ENCODE measurements at regions not wholly inside any gene's neighbourhood (a gene's known extent, or its start where the extent isn't known, plus 50 kb on each side); places are given as distances from the start of the nearest gene placed in this dataset.
A peak's percentile ranks its signal among the peaks of the same experiment; 100 is the strongest.

DNA sequence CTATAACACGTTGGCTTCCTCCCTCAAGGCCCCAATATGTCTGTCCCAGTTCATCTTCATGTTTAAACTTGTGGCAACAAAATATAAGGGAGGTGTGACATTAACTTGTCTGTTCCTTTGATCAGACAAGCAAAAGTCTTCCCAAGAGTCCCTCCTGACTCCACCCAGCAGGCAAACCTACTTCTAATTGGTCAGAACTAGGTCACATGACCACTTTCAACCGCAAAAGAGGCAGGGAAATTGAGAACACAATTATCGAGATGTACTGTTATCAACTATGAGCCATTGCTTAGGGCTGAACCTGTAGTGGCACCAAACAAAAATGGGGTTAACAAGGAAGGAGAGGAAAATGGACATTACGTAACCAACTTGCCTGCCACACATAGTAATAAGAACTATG lies 246.8 kb upstream of the TET2 start:
- DNase-seq, result no peak

DNA sequence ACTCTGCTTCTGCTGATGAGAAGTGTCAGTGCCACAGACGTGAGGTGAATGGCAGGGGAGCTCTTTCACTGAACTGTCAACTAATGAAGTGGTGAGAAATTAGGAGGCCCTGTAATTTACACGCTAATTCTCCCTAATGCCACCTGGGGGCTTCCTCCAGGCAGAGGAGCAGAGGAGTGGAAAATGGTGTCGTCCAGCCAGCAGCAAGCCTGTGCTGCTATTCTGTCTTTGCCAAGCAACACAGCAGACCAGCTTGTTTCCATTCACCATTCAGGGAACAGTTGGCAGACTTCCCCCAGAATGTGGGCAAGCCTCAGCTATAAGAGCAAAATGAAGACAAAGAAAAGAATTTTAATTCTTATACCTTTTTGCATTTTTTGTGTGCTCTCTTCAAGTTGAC lies 245.2 kb upstream of the TET2 start:
- no peak for DNase-seq

DNA sequence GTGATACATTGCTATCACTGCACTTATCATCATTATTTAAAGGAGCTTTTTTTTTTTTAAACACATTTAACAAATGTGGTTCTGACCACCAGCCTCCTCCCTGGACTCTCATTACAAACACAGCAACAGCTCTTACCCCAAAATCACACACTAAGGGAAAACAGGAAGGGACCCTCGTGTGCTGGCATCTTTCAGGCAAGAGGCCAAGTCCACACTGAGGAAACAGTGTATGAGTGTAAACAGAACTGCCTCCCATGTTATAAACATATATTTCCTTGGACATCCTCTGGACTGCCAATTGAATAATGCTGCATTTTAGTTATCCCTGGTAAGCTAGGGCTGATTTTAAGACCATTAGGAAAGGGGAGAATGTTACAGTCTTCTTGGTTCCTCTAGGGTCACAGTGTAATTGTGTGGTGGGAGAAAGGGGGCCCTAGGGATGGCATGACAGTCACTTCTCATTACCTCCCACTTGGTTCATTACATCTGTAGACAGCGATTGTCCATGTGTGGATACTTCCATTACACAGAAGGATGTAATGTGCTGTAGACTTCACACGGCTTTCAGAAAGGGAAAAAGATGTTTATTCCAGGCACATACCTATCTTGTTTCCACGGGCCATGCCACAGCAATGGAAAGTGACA lies 244.6 kb upstream of the TET2 start:
- no peak for DNase-seq

DNA sequence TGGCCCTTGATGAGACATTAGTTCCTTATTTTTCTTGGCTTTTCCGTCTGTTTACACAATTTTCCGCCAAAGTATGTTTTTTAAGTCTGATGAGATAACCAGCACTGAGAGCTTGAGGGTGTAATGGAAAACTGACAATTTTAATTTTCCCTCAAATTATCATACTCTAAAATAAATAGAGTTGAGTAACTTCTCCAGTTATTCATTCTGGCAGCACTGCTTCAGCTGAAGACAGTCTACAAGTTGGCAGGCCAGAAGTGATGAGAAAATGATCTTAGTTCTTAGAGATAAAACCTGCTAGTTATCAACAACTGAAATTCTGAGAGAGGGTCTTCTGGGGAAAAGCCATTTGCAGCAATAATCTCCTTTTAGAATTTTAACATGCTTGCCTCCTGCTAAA lies 241.6 kb upstream of the TET2 start:
- DNase-seq, result no peak

DNA sequence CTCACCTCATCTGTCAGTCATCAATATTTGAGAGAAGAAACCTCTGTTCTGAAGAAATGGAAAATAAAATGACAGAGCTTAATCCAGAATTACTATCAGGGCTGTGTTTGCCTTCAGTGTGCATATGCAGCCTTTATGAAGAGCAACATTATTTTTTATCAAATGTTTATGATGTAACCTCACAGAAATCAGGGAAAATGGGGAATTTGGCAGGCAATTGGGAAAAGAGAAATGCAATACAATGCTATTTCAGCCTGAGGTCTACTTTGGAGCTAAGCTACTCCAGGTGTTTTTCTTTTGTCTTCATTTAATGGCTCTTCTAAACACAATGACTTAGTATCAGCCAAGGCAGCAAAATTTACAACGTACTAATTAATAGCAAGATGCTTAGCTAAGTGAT lies 241.1 kb upstream of the TET2 start:
- DNase-seq, result no peak

DNA sequence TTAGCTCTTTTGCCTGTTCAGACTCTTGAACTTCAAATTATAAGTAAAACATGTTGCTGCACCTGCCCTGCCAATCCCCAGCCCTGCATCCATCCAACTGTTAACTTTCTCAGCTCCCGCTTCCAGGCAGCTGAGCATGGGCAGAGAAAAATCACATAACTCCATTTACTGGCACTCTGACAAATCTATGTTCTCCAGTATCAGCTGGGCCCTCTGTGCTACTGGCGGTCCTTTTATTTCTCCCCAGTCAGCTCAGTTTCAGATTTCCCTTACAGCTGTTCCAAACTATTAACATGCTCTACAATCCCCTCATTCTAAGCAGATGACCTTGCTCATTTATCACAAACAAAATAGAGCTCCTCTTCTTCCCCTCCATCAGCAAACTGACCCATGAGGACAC lies 240.4 kb upstream of the TET2 start:
- DNase-seq, result no peak

DNA sequence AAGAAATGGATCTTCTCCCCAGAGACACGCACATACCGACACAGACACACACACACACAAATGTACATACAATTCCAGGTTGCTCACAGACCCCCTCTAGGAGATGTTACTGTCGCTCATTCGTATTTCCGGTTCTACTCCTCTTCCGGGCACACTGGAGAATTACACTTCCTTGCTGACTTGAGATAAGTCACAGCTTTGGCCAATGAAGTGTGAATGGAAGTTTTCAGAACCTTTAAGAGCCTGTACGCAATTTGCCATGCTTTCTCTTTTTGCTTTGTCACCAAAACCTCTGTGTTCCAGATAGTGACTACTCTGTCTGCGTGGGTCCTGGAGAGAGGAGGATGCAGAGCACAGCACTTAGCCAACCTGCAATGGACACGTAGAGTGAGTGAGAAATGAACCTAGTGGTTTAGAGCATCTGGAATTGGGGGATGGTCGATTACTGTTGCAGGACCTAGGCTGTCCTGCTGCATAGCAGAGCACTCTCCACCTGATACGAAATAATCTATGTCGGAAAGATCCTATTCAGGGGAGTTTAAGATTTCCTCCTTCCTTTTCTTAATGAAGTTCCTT lies 239.5 kb upstream of the TET2 start:
- no peak for DNase-seq

DNA sequence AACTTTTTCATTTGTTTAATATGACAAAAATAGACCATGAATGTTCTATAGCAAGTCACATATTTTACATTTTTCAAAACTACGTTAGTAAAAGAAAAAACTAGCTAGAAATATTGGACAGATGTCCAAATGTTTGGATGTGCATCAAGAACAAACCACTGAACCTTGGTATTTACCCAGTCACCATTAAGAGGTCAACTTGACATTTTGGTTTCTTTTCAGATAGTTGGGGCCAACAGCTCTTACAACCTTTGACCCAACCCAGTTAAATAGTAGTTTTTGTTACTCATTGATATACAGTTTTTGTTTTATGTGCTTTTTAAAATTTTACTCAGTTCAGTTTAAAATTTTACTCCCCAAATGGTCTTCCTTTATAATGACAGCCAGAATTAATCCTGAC lies 238.7 kb upstream of the TET2 start:
- no peak for DNase-seq

DNA sequence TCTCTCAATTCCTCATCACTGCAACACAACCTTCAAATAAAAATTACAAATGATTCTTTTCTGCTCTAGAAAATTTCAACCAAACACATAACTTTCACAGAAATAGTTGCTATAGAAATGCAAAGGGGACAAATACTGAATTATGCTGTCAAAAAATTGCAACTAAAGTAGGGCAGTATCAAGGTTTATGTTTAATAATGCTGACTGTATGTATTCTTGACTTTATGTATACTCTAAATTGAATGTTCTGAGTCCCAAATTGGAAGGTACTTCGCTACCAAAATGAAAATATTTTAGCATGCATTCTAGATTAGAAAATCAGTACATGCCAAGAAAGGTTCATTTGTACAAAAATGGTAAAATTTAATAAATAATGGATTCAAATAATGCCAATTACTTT lies 237.3 kb upstream of the TET2 start:
- no peak for DNase-seq

DNA sequence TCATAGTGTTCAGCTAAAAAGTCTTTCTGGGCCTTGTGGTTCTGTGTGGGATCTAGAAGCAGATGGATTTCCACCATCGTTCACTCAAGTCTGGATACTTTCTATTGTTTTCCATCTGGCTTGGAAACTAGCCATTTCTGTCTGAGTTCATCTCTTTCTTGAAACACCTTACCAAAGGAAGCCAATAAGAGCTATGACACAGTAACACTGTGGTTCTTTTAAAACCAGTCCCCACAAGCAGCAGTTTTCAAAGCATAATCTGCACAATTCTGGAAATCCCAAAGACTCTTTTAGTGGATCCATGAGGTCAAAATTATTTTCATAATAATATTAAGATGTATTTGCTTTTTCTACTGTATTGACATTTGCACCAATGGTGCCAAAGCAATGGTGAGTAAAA lies 234.2 kb upstream of the TET2 start:
- no peak for DNase-seq

DNA sequence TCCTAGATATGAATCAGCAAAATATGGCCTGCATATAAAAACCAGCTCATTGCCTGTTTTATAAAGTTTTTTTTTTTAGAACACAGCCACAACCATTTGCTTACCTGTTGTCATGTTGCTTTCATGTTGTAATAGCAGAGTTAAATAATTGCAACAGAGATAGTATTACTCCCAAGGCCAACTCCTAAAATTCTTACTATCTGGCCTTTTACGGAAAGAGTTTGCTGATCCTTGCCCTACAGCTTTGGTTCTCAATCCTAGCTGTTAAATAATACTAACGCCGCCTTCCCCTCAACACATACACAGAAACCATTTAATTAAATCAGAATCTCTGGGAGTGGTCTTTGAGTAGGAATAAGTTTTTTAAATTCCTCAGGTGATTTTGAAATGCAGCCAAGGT lies 231.3 kb upstream of the TET2 start:
- DNase-seq, result no peak

DNA sequence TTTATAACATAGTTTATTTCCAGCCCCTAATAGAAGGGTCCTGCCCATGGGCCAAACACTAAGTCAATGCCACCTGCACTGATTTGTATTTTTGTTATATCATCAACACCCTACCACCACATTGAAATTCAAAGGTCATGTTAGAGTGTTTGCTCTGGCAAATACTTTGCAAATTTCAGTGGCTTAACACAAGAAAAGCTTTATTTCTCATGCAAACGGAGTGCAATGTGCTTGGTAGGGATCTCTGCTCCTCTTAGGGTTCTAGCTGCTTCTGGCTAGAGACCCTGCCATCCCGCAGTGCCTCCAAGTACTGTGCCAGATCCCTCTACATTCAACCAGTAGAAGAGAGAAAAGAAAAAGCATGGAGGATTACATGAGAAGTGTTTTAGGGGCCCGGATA lies 230.8 kb upstream of the TET2 start:
- DNase-seq, result no peak

DNA sequence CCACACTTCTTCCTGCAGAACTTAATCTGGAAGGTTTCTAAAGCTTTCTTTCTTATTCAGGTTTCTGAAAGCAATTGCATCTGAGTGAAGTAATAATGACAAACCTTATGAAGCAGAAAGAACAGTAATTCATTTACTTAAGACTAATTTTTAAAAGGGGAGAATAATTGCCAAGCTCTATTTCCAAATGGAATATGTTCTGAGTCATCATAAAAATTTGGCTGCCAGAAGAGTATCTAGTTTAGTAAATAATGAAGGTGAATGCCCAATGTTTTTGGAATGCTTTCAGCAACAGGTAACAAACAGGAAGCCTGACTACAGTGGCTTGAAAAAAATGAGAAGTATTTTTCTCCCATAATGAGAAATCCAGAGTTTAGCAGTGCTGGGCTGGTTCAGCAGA lies 227.3 kb upstream of the TET2 start:
- no peak for DNase-seq

DNA sequence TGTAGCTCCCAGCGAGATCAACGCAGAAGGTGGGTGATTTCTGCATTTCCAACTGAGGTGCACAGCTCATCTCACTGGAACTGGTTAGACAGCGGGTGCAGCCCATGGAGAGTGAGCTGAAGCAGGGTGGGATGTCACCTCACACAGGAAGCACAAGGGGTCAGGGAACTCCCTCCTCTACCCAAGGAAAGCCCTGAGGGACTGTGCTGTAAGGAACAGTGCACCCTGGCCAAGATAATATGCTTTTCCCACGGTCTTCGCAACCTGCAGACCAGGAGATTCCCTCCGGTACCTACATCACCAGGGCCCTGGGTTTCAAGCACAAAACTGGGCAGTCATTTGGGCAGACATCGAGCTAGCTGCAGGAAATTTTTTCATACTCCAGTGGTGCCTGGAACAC lies 216.4 kb upstream of the TET2 start:
- DNase-seq, result no peak

DNA sequence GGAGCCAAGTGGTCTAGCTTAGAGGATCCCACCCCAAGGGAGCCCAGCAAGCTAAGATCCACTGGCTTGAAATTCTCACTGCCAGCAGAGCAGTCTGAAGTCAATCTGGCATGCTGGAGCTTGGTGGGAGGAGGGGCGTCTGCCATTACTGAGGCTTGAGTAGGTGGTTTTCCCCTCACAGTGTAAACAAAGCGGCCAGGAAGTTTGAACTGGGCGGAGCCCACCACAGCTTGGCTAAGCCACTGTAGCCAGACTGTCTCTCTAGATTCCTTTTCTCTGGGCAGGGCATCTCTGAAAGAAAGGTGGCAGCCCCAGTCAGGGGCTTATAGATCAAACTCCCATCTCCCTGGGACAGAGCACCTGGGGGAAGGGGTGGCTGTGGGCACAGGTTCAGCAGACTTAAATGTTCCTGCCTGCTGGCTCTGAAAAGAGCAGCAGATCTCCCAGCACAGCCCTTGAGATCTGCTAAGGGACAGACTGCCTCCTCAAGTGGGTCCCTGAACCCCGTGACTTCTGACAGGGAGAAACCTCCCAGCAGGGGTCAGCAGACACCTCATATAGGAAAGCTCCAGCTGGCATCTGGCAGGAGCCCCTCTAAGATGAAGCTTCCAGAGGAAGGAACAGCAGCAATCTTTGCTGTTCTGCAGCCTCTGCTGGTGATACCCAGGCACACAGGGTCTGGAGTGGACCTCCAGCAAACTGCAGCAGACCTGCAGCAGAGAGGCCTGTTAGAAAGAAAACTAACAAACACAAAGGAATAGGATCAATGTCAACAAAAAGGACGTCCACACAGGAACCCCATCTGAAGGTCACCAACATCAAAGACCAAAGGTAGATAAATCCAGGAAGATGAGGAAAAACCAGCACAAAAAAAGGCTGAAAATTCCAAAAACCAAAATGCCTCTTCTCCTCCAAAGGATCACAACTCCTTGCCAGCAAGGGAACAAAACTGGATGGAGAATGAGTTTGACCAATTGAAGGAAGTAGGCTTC lies 215.6 kb upstream of the TET2 start:
- DNase-seq, result peak; percentile 14

DNA sequence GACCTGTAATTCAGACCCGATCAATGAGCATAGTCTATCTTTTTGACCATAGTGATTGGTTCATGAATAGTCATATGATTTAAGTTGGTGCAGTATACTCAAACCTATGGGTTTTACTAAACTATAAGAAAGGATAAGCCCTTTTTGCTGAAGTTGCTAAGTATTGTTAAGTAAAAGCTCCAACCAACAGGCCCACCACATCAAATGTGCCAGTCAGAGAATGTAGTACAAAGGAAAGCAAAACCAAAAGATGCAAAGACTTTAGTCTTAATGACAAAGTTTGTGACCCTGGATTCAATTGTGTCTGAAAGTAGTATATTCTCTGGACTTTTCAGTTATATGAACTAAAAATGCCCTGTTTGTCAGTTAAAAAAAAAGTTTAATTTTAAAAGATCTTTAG lies 208.1 kb upstream of the TET2 start:
- DNase-seq, result no peak

DNA sequence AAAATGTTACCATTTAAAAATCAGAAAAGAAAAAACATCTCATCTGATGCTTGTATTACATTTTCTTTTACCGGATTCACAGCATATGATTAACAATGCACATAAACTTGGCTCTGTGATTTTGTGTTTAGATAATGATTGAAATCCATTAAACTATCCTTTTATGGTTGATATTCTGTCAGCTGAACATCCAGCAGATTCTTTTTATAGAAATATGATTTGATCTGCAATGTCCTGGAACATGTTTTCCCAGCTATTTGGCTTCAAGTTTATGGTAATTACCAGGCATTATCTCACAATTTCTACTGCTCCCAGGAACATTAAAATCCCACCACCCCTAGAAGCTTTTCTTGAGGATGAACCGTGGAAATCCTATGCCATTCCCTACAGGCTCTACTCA lies 205.7 kb upstream of the TET2 start:
- DNase-seq, result no peak

DNA sequence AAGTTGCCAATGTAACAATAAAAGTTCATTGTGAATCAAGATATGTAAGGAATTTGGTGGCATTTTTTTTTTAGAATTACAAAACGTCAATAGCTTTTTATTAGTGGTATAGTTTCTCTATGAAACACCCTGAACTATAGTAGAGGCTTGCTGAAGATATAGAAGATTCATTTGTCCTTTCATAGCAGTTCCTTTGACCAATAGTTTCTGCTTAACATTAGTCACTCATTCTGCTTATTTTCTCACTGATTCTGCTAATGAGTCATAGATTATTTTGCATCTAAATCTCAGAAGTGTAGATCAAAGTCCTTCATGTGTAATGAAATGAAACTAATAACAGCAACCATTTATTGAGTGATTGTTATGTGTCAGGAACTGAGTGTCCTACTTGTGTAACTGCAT lies 205.0 kb upstream of the TET2 start:
- DNase-seq, result no peak

DNA sequence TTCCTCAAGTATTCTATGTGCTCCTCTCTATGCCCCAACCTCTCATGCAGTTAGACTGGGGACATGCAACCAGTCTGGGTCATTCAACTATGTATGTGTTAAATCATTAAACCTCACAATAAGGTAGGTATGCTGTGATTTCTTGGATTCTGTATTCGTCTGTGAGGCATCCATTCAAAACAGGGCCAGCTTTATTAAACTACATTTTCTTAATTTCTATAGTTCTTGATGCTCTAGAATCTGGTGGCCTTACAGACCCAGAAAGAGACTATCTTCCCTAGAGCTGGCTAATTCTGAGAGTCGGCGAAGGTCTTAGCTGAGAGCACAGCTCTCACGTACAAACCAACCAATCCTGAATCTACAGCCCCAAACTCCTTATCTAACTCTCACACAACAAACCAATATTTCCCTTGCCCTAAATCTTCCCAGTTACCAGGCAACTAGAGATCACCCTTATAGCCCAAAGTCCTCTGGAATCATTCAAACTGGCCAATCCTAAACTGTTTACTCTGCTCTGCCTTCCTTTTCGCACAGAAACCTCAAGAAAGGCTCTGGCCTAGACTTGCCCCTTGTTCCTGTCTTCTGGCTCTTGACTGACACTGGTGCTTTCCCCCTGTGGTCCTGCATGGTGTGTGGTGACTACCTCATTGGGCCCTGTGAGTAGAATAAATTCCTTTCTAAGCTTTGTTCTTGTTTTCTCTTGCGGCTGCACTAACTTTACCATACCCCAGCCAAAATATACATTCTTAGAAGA lies 203.5 kb upstream of the TET2 start:
- no peak for DNase-seq

DNA sequence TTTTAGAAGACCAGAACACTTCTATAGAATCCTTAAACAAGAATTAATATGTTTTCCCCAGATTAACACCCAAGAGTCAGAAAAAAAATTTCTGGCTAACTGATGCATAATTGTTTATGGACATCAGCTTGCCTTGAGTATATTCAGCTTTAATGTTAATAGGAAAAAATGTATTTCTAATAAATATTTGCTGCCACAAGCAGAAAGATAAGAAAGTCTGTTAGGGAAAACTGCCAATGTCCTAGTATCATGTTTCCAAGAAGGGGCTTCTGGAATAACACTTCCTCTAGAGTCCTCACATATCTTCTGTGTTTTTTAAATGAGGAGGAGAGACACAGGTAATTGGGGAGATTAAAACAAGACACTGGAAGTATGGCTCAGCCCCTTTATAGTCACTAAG lies 202.1 kb upstream of the TET2 start:
- no peak for DNase-seq

DNA sequence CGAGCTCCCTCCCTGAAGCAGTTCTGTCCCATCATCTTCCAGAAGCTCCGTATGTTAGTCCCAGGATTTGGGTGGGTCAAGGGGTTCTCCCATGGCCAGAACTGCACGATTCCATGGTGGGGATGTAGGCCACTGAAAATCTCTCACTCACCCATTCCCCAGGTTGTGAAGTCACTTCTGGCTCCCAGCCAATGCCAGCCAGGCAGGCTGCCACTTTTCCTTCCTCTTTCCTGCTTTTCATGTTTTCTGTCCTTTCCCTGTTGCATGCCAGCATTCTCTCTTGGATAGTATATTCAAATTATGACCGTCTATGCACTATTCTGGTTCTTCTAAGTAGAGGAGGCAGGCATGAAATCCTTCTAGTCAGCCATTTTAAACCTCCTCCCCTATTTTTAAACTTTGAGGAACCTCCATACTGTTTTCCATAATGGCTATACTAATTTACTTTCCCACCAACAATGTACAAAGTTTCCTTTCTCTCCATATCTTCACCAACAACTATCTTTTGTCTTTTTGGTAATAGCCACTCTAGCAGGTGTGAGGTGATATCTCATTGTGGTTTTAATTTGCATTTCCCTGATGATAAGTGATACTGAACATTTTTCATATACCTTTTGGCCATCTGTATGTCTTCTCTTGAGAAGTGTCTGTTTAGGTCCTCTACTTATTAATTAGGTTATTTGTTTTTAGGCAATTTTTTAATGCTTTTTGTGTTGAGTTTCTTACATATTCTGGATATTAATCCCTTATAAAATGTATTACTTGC lies 182.1 kb upstream of the TET2 start:
- DNase-seq, result no peak

DNA sequence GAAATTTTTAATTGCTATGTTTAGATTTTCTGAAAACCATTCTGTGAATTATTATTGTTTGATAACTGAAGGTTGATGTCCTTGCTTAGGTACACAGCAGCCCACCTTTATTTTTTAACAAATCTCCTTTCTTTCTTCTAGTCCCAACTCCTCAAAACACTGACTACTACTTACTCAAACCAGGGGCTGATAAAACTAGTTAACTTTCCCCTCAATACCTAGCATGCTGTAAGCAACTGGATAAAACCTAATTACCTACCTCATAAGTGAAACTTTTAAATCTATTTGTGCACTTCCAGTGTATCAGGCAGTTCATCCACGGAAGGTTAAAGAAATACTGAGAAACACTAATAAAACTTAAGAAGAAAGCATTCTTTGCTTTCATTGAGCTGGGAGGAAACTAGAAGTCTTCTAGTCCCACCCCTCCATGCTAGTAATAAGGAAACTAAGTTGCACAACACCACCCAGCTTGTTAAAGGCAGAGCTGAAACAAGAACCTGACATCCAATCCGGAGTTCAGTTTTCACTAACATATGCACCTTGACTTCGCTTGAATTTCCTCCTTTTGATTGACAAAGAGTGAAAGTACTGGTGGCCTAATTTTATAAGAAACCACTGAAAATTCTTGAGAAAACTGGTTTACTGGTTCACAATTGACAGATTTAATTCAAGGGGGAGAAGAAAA lies 180.2 kb upstream of the TET2 start:
- no peak for DNase-seq
